Liver (tissue), 8 donors: ENCODE measurements at regions not wholly inside any gene's neighbourhood (a gene's known extent, or its start where the extent isn't known, plus 50 kb on each side); places are given as distances from the start of the nearest gene placed in this dataset.

Source experiments
- DNase-seq: peaks from one replicate; pipeline ENCODE4 v3.0.0-alpha.2; 2017; ENCODE audit warnings: low spot score
- H3K27ac ChIP-seq, 2 donors: one replicate each; pipeline ENCODE4 v1.7.0; 2013; ENCODE audit warnings: inconsistent platforms in 2 of 2, low read length in 2 of 2, control low read depth in 1 of 2, low read depth in 1 of 2, mild to moderate bottlenecking in 1 of 2
- H3K27me3 ChIP-seq, 4 donors: one replicate each; pipeline versions ENCODE4 v1.6.1 to v1.7.0; 2013; ENCODE audit warnings: low read length in 3 of 4, inconsistent platforms in 1 of 4, mild to moderate bottlenecking in 1 of 4, moderate library complexity in 1 of 4; ENCODE audit not compliant: control insufficient read depth in 4 of 4, insufficient read depth in 4 of 4
- H3K36me3 ChIP-seq, 4 donors: one replicate each; pipeline versions ENCODE4 v1.6.1 to v1.7.0; 2013; ENCODE audit warnings: low read length in 3 of 4, mild to moderate bottlenecking in 3 of 4, low read depth in 1 of 4, moderate library complexity in 1 of 4; ENCODE audit not compliant: control insufficient read depth in 4 of 4, insufficient read depth in 3 of 4
- H3K4me1 ChIP-seq, 4 donors: one replicate each; pipeline versions ENCODE4 v1.6.1 to v1.7.0; 2013; ENCODE audit warnings: low read length in 3 of 4, mild to moderate bottlenecking in 3 of 4, moderate library complexity in 1 of 4; ENCODE audit not compliant: control insufficient read depth in 4 of 4, insufficient read depth in 4 of 4
- H3K4me3 ChIP-seq, 3 donors: one replicate each; pipeline versions ENCODE4 v1.6.1 to v1.7.0; 2013; ENCODE audit warnings: low read length in 3 of 3, control low read depth in 1 of 3, low read depth in 1 of 3, mild to moderate bottlenecking in 1 of 3
- H3K9ac ChIP-seq, 2 donors: one replicate each; pipeline ENCODE4 v1.7.0; 2013; ENCODE audit warnings: low read length in 2 of 2, mild to moderate bottlenecking in 2 of 2, moderate library complexity in 2 of 2, control low read depth in 1 of 2, low read depth in 1 of 2
- H3K9me3 ChIP-seq, 4 donors: one replicate each; pipeline versions ENCODE4 v1.6.1 to v1.7.0; 2013; ENCODE audit warnings: low read length in 3 of 4; ENCODE audit not compliant: control insufficient read depth in 4 of 4
- CTCF ChIP-seq: fragments of 150-350 bp; IDR thresholded peaks from 2 replicates; pipeline ENCODE4 v1.5.1; 2017; ENCODE audit warnings: improper control_type of control experiment, low read depth, low read length; ENCODE audit not compliant: missing input control
- EGR1 ChIP-seq, 2 donors: IDR thresholded peaks; 2 replicates each; pipeline ENCODE4 v1.6.1; 2016 to 2018; ENCODE audit warnings: antibody characterized with exemption in 2 of 2, low read depth in 2 of 2
- FOXA1 ChIP-seq: IDR thresholded peaks from 2 replicates; pipeline ENCODE4 v1.6.1; 2016; ENCODE audit warnings: antibody characterized with exemption
- FOXA2 ChIP-seq: IDR thresholded peaks from 2 replicates; pipeline ENCODE4 v1.6.1; 2016; ENCODE audit warnings: antibody characterized with exemption
- NR2F2 ChIP-seq: IDR thresholded peaks from 2 replicates; pipeline ENCODE4 v1.6.1; 2016; ENCODE audit warnings: antibody characterized with exemption
- SP1 ChIP-seq: IDR thresholded peaks from 2 replicates; pipeline ENCODE4 v1.6.1; 2018; ENCODE audit warnings: antibody characterized with exemption, mild to moderate bottlenecking
- WGBS: extraction: QIAGEN DNeasy Blood & Tissue Kit; methylation state at CpG from one replicate; pipeline ENCODE4 v1.1.7; 2013; 5-methylcytosine and 5-hydroxymethylcytosine counted together
- TF ChIP-seq, protein P1 (sequence below): IDR thresholded peaks from 2 replicates; pipeline ENCODE4 v1.6.1; 2016; ENCODE audit warnings: antibody characterized with exemption, mild to moderate bottlenecking
- donor health status: healthy.
- donor health status: healthy.
- donor health status: healthy.
- donor health status: healthy.
- donor health status: healthy.

GRCh38 chr22:49527611-49528419, 299.9 kb downstream of the BRD1 start:
- no peak overlapping the region for H3K4me3 ChIP-seq
- TF ChIP-seq FOXA1 = no peak
- H3K27ac ChIP-seq = no peak overlapping the region
- peaks cover 0 to 3% (median 0%) of the 10 kb centered on the region in 4 donors for H3K9me3 ChIP-seq
- DNase-seq = no peak
- H3K4me1 ChIP-seq = no peaks in the 10 kb centered on the region
- WGBS = 82% methylated on average over 17 of the region's 17 CpGs
- H3K36me3 ChIP-seq = no peaks in the 10 kb centered on the region
- no peak overlapping the region for H3K9ac ChIP-seq
- H3K27me3 ChIP-seq = peaks cover 0 to under 1% (median 0%) of the 10 kb centered on the region in 4 donors

DNA sequence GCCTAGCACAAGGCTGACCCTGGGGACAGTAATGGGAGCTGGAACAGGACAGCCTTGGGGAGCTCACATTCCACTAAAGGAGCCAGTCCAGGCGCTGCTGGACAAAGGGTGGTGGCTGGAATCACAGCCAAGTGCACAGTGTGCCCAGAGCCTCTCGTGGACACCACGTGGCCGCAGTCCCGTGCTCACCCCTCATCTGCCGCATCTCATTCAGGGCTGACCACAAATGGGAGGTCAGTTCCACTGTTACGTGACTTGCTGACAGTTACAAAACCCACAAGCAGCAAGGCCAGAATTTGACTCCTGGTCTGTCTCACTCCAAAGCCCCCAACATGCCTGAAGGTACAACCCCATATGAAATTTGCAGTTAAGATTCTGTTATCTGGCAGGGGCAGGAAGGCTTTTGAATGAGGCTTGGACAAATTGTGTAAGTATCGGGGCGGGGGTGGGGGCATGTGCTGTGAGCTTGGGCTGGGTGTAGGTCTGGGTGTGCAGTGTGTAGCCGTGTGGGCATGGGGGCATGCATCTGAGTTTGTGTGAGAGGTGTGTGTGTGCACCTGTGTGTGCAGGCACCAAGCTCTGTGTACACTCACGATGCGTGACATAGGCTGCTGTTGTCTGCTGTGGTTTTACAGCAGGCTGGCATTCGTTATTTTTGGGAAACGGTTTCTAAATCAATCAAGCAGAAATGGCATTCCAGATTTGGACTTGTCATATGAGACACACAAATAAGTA, 301.7 kb downstream of the BRD1 start:
- Histone ChIP-seq H3K36me3 (no peaks in the 10 kb centered on the region), H3K27me3 (peaks cover 0 to 4% (median 0%) of the 10 kb centered on the region in 4 donors), H3K4me1 (no peaks in the 10 kb centered on the region), H3K4me3 (no peak overlapping the region), H3K27ac (no peak overlapping the region), H3K9me3 (peaks cover 0 to 3% (median 0%) of the 10 kb centered on the region in 4 donors), H3K9ac (no peak overlapping the region)
- WGBS = 68% methylated on average over 14 of the region's 14 CpGs
- no peak for DNase-seq
- TF ChIP-seq CTCF (no peak), FOXA2 (no peak), SP1 (peak; percentile 19)

DNA sequence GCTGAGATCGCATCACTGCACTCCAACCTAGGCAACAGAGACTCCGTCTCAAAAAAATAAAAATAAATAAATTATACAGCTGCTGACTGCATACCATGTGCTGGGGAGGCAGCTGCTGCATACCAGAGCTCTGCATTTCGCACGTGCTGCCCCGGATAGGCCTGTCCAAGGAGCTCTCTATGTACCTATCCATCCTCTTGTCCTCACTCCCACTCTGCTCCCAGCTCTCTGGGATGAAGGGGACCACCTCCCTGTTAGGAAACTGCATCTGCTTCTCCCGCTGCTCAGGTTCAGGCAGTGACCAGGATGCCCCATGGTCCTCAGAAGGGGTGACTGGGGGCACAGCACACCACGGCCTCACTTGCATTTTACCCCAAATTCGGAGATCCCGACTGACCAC, 302.3 kb downstream of the BRD1 start:
- H3K9ac ChIP-seq = no peak overlapping the region
- no peak overlapping the region for H3K27ac ChIP-seq
- DNase-seq = no peak
- no peak overlapping the region for H3K4me3 ChIP-seq
- H3K9me3 ChIP-seq = peaks cover 0 to 3% (median 0%) of the 10 kb centered on the region in 4 donors
- H3K27me3 ChIP-seq = peaks cover 0 to 4% (median 0%) of the 10 kb centered on the region in 4 donors
- TF ChIP-seq EGR1 (IDR thresholded peaks at IDR 0.05; ENCODE audit: low read depth in 2 of 2) (no peak), NR2F2 (no peak)
- TF ChIP-seq, protein P1, sequence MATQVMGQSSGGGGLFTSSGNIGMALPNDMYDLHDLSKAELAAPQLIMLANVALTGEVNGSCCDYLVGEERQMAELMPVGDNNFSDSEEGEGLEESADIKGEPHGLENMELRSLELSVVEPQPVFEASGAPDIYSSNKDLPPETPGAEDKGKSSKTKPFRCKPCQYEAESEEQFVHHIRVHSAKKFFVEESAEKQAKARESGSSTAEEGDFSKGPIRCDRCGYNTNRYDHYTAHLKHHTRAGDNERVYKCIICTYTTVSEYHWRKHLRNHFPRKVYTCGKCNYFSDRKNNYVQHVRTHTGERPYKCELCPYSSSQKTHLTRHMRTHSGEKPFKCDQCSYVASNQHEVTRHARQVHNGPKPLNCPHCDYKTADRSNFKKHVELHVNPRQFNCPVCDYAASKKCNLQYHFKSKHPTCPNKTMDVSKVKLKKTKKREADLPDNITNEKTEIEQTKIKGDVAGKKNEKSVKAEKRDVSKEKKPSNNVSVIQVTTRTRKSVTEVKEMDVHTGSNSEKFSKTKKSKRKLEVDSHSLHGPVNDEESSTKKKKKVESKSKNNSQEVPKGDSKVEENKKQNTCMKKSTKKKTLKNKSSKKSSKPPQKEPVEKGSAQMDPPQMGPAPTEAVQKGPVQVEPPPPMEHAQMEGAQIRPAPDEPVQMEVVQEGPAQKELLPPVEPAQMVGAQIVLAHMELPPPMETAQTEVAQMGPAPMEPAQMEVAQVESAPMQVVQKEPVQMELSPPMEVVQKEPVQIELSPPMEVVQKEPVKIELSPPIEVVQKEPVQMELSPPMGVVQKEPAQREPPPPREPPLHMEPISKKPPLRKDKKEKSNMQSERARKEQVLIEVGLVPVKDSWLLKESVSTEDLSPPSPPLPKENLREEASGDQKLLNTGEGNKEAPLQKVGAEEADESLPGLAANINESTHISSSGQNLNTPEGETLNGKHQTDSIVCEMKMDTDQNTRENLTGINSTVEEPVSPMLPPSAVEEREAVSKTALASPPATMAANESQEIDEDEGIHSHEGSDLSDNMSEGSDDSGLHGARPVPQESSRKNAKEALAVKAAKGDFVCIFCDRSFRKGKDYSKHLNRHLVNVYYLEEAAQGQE = no peak
- H3K36me3 ChIP-seq = no peaks in the 10 kb centered on the region
- H3K4me1 ChIP-seq = no peaks in the 10 kb centered on the region
- 74% methylated on average over 9 of the region's 9 CpGs for WGBS
